ENCODE measurements at regions not wholly inside any gene's neighbourhood (a gene's known extent, or its start where the extent isn't known, plus 50 kb on each side); places are given as distances from the start of the nearest gene placed in this dataset.

- TF ChIP-seq POLR2A (IDR thresholded peaks at IDR 0.05) = no peak
- no peak for TF ChIP-seq CTCF (IDR thresholded peaks at IDR 0.05)
Observed at GRCh38 chr2:195009202-195009601, 647.8 kb upstream of the SLC39A10 start.

All from breast epithelium (tissue), 3 donors.